OCI-LY1 (cell line): ENCODE measurements at regions not wholly inside any gene's neighbourhood (a gene's known extent, or its start where the extent isn't known, plus 50 kb on each side); places are given as distances from the start of the nearest gene placed in this dataset.

Experiments
- H2AFZ ChIP-seq: fragments of 200-600 bp; sonication (generic), shearing (Covaris generic); 2 replicates; pipeline ENCODE4 v1.6.0; 2014; ENCODE audit warnings: antibody characterized with exemption, mild to moderate bottlenecking, low read length
- H3F3A ChIP-seq: fragments of 200-600 bp; sonication (generic), shearing (Covaris generic); 2 replicates; pipeline ENCODE4 v1.6.0; 2014; ENCODE audit warnings: mild to moderate bottlenecking, antibody characterized with exemption, low read length, moderate library complexity; ENCODE audit not compliant: insufficient read depth
- H3K27ac ChIP-seq: fragments of 200-600 bp; sonication (generic); 2 replicates; pipeline ENCODE4 v1.5.1; 2014; ENCODE audit warnings: low read length, mixed run types, mild to moderate bottlenecking, low read depth; ENCODE audit not compliant: poor library complexity, severe bottlenecking
- H3K27me3 ChIP-seq: fragments of 200-600 bp; sonication (generic); 2 replicates; pipeline ENCODE4 v1.6.0; 2014; ENCODE audit warnings: antibody characterized with exemption, mild to moderate bottlenecking, low read length, moderate library complexity; ENCODE audit not compliant: insufficient read depth
- H3K36me3 ChIP-seq: fragments of 200-600 bp; sonication (generic); 2 replicates; pipeline ENCODE4 v1.6.1; 2014; ENCODE audit warnings: mild to moderate bottlenecking, antibody characterized with exemption, low read length, moderate library complexity, mixed read lengths; ENCODE audit not compliant: insufficient read depth
- H3K4me1 ChIP-seq: fragments of 200-600 bp; sonication (generic); 2 replicates; pipeline ENCODE4 v1.5.1; 2014; ENCODE audit warnings: mild to moderate bottlenecking, low read length, moderate library complexity; ENCODE audit not compliant: insufficient read depth, severe bottlenecking
- H3K4me2 ChIP-seq: fragments of 200-600 bp; sonication (generic), shearing (Covaris generic); 2 replicates; pipeline ENCODE4 v1.6.1; 2014; ENCODE audit warnings: low read length
- H3K4me3 ChIP-seq: fragments of 200-600 bp; sonication (generic); 2 replicates; pipeline ENCODE4 v1.5.1; 2014; ENCODE audit warnings: low read length, low read depth, mild to moderate bottlenecking, mixed read lengths; ENCODE audit not compliant: poor library complexity, severe bottlenecking
- H3K79me2 ChIP-seq: fragments of 200-600 bp; shearing (Covaris generic); 2 replicates; pipeline ENCODE4 v1.6.1; 2016; ENCODE audit warnings: mixed run types, low read length, mixed read lengths; ENCODE audit not compliant: insufficient read depth
- H3K9ac ChIP-seq: fragments of 200-600 bp; sonication (generic), shearing (Covaris generic); 2 replicates; pipeline ENCODE4 v1.6.1; 2014; ENCODE audit warnings: mild to moderate bottlenecking, low read length, mixed read lengths
- H3K9me2 ChIP-seq: fragments of 200-600 bp; sonication (generic), shearing (Covaris generic); 2 replicates; pipeline ENCODE4 v1.6.1; 2014; ENCODE audit warnings: low read depth, mild to moderate bottlenecking, low read length, mixed read lengths
- H3K9me3 ChIP-seq: fragments of 200-600 bp; shearing (Covaris generic); 2 replicates; pipeline ENCODE4 v1.6.1; 2014; ENCODE audit warnings: low read length, mixed read lengths
- H4K20me1 ChIP-seq: fragments of 200-600 bp; sonication (generic), shearing (Covaris generic); 2 replicates; pipeline ENCODE4 v1.6.0; 2016; ENCODE audit warnings: mild to moderate bottlenecking, low read length; ENCODE audit not compliant: insufficient read depth
- EZH2 ChIP-seq: fragments of 200-600 bp; sonication (generic), shearing (Covaris generic); IDR thresholded peaks from 2 replicates; pipeline ENCODE4 v1.8.0; 2017; ENCODE audit warnings: borderline replicate concordance, mixed run types, mild to moderate bottlenecking, antibody characterized with exemption, low read length, moderate library complexity, mixed read lengths
- TF ChIP-seq, protein P1 (sequence below): fragments of 200-600 bp; sonication (generic), shearing (Covaris generic); IDR thresholded peaks from 2 replicates; pipeline ENCODE4 v1.5.1; 2017; ENCODE audit warnings: mild to moderate bottlenecking, antibody characterized with exemption, low read length, moderate library complexity, mixed read lengths

DNA sequence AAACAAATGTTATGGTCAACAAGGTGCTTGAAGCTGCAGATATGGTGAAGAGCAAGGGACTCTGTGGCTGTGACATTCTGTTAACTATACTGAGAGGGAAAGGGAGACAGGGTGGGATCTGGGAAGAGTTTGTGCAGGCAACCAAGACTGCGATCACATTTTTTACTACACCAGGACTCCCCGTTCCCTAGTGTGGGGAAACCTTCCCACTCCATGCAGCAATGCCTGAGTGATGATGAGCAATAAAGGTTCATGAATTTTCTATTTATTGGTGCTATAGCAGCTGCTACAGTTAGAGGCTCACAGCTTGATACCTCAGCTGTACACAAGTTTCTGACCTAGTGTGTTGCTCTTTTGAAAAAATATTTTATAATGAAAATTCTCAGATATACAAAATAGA lies 160.9 kb upstream of the SGO1 start:
- no peak overlapping the region for H3K4me2 ChIP-seq
- no peaks in the 10 kb centered on the region for H3K36me3 ChIP-seq
- H2AFZ ChIP-seq, result no peak overlapping the region
- H3K9ac ChIP-seq, result no peak overlapping the region
- H3K4me3 ChIP-seq, result no peak overlapping the region
- no peaks in the 10 kb centered on the region for H3K79me2 ChIP-seq
- no peaks in the 10 kb centered on the region for H3K4me1 ChIP-seq
- TF ChIP-seq, protein P1, sequence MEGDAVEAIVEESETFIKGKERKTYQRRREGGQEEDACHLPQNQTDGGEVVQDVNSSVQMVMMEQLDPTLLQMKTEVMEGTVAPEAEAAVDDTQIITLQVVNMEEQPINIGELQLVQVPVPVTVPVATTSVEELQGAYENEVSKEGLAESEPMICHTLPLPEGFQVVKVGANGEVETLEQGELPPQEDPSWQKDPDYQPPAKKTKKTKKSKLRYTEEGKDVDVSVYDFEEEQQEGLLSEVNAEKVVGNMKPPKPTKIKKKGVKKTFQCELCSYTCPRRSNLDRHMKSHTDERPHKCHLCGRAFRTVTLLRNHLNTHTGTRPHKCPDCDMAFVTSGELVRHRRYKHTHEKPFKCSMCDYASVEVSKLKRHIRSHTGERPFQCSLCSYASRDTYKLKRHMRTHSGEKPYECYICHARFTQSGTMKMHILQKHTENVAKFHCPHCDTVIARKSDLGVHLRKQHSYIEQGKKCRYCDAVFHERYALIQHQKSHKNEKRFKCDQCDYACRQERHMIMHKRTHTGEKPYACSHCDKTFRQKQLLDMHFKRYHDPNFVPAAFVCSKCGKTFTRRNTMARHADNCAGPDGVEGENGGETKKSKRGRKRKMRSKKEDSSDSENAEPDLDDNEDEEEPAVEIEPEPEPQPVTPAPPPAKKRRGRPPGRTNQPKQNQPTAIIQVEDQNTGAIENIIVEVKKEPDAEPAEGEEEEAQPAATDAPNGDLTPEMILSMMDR, result no peak
- no peak for TF ChIP-seq EZH2
- no peaks in the 10 kb centered on the region for H3K27me3 ChIP-seq
- no peak overlapping the region for H3K27ac ChIP-seq
- no peaks in the 10 kb centered on the region for H3F3A ChIP-seq
- H3K9me3 ChIP-seq, result no peaks in the 10 kb centered on the region
- no peaks in the 10 kb centered on the region for H4K20me1 ChIP-seq
- H3K9me2 ChIP-seq, result no peaks in the 10 kb centered on the region

DNA sequence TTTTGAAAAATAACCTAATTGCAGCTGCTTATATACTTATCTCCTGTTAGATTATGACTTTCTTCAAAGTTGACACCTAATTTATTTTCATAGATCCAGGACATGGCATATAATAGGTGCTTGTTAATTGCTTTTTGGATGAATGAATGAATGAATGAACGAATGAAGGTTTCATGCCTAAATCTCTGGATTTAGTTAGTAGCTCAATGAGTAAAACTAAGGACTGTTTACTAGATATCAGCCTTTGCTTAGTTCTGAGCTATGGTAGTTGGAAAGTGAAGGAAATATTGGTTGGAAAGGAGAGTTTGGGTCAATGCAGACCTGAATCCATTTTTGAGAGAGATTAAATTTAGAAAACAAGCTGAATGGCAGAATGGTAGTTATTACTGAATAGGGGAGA lies 160.4 kb upstream of the SGO1 start:
- H3F3A ChIP-seq, result no peaks in the 10 kb centered on the region
- H2AFZ ChIP-seq, result no peak overlapping the region

DNA sequence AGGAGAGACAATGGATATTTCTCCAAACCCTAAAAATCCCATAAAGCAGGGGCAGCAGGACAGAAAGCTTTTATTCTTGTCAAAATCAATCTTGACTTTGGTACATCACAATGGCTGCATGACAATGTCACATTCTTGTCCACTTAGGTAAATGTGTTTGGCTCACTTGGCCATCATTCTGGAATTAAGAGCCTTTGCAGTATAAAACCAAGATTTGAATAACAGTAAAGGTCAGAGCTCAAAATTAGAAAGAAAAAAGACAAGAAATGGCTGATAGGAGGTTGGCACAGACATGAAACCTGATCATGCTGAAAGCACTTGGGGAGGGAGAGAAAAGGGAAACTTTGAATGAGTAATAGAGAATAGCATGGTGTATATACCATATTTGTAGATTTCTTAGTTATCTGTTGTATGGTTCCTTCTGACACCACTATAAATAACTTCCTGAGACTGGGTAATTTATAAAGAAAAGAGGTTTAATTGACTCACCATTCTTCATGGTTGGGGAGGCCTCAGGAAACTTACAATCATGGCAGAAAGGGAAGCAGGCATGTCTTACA lies 158.5 kb upstream of the SGO1 start:
- H3K4me3 ChIP-seq, result no peak overlapping the region
- H3K36me3 ChIP-seq, result no peaks in the 10 kb centered on the region
- no peak overlapping the region for H3K4me2 ChIP-seq
- no peaks in the 10 kb centered on the region for H3K4me1 ChIP-seq
- H3K27me3 ChIP-seq, result no peaks in the 10 kb centered on the region
- no peak overlapping the region for H3K9ac ChIP-seq
- no peak overlapping the region for H2AFZ ChIP-seq
- H3K79me2 ChIP-seq, result no peaks in the 10 kb centered on the region
- H3K9me2 ChIP-seq, result no peaks in the 10 kb centered on the region
- no peaks in the 10 kb centered on the region for H3K9me3 ChIP-seq
- H3K27ac ChIP-seq, result no peak overlapping the region
- TF ChIP-seq EZH2, result no peak
- TF ChIP-seq, protein P1, result no peak
- H4K20me1 ChIP-seq, result no peaks in the 10 kb centered on the region
- H3F3A ChIP-seq, result no peaks in the 10 kb centered on the region

More for the DNA sequence above, 160.4 kb upstream of the SGO1 start:
- H3K79me2 ChIP-seq, result no peaks in the 10 kb centered on the region
- H3K27ac ChIP-seq, result no peak overlapping the region
- no peaks in the 10 kb centered on the region for H3K9me2 ChIP-seq
- H3K27me3 ChIP-seq, result no peaks in the 10 kb centered on the region
- no peak overlapping the region for H3K4me2 ChIP-seq
- H3K9me3 ChIP-seq, result no peaks in the 10 kb centered on the region
- H3K4me1 ChIP-seq, result no peaks in the 10 kb centered on the region
- no peaks in the 10 kb centered on the region for H4K20me1 ChIP-seq
- no peak overlapping the region for H3K9ac ChIP-seq
- no peaks in the 10 kb centered on the region for H3K36me3 ChIP-seq
- TF ChIP-seq, protein P1, result no peak
- no peak for TF ChIP-seq EZH2
- H3K4me3 ChIP-seq, result no peak overlapping the region
